H9 (cell line): ENCODE measurements at regions not wholly inside any gene's neighbourhood (a gene's known extent, or its start where the extent isn't known, plus 50 kb on each side); places are given as distances from the start of the nearest gene placed in this dataset.

Source experiments
- DNase-seq: peaks from one replicate; pipeline ENCODE4 v3.0.0-alpha.2; 2017
- H2AFZ ChIP-seq: one replicate; pipeline ENCODE4 v1.6.1; 2013; ENCODE audit warnings: mild to moderate bottlenecking, low read length, control low read depth, moderate library complexity
- H2AK5ac ChIP-seq: 2 replicates; pipeline ENCODE4 v1.6.1; 2013; ENCODE audit warnings: low read length, control low read depth, mixed read lengths; ENCODE audit not compliant: insufficient read length
- H2BK120ac ChIP-seq: one replicate; pipeline ENCODE4 v1.6.1; 2013; ENCODE audit warnings: low read depth, mild to moderate bottlenecking, low read length, control low read depth, inconsistent platforms; ENCODE audit not compliant: poor library complexity, severe bottlenecking
- H2BK12ac ChIP-seq: 2 replicates; pipeline ENCODE4 v1.6.1; 2013; ENCODE audit warnings: low read length, control low read depth, mixed read lengths, low read depth; ENCODE audit not compliant: insufficient read length
- H2BK15ac ChIP-seq: 2 replicates; pipeline ENCODE4 v1.6.1; 2013; ENCODE audit warnings: low read depth, low read length, control low read depth
- H2BK20ac ChIP-seq: one replicate; pipeline ENCODE4 v1.6.1; 2013; ENCODE audit warnings: low read depth, mild to moderate bottlenecking, low read length, control low read depth, inconsistent platforms; ENCODE audit not compliant: poor library complexity, severe bottlenecking
- H2BK5ac ChIP-seq: 2 replicates; pipeline ENCODE4 v1.6.1; 2013; ENCODE audit warnings: low read length, control low read depth, mixed read lengths; ENCODE audit not compliant: insufficient read length
- H3K14ac ChIP-seq: 2 replicates; pipeline ENCODE4 v1.6.1; 2013; ENCODE audit warnings: low read length, control low read depth; ENCODE audit not compliant: insufficient read depth
- H3K18ac ChIP-seq: 2 replicates; pipeline ENCODE4 v1.6.1; 2013; ENCODE audit warnings: low read depth, mild to moderate bottlenecking, mixed read lengths, low read length, control low read depth; ENCODE audit not compliant: insufficient read length
- H3K23ac ChIP-seq: 2 replicates; pipeline ENCODE4 v1.6.1; 2013; ENCODE audit warnings: low read length, control low read depth, mixed read lengths, low read depth; ENCODE audit not compliant: insufficient read length
- H3K23me2 ChIP-seq: 2 replicates; pipeline ENCODE4 v1.6.1; 2013; ENCODE audit warnings: low read depth, mild to moderate bottlenecking, mixed read lengths, low read length, control low read depth; ENCODE audit not compliant: insufficient read length, poor library complexity, severe bottlenecking
- H3K27ac ChIP-seq: 2 replicates; pipeline ENCODE4 v1.5.1; 2013; ENCODE audit warnings: low read length, control low read depth, mixed read lengths, low read depth; ENCODE audit not compliant: insufficient read length
- H3K27me3 ChIP-seq: 2 replicates; pipeline ENCODE4 v1.6.1; 2013; ENCODE audit warnings: low read length, control low read depth, inconsistent platforms; ENCODE audit not compliant: insufficient read depth
- H3K4ac ChIP-seq: 2 replicates; pipeline ENCODE4 v1.6.1; 2013; ENCODE audit warnings: low read depth, mild to moderate bottlenecking, control low read depth, inconsistent platforms, low read length, moderate library complexity
- H3K4me1 ChIP-seq: 2 replicates; pipeline ENCODE4 v1.6.1; 2013; ENCODE audit warnings: low read length, control low read depth, inconsistent platforms; ENCODE audit not compliant: insufficient read depth
- H3K4me2 ChIP-seq: 2 replicates; pipeline ENCODE4 v1.6.1; 2013; ENCODE audit warnings: low read length, control low read depth, mixed read lengths; ENCODE audit not compliant: insufficient read length, insufficient read depth
- H3K56ac ChIP-seq: 2 replicates; pipeline ENCODE4 v1.6.1; 2013; ENCODE audit warnings: low read depth, mild to moderate bottlenecking, mixed read lengths, low read length, control low read depth; ENCODE audit not compliant: insufficient read length
- H3K79me1 ChIP-seq: 2 replicates; pipeline ENCODE4 v1.6.1; 2013; ENCODE audit warnings: low read depth, mild to moderate bottlenecking, moderate library complexity, low read length, control low read depth, inconsistent platforms; ENCODE audit not compliant: insufficient read depth, poor library complexity, severe bottlenecking
- H3K79me2 ChIP-seq: 2 replicates; pipeline ENCODE4 v1.6.1; 2013; ENCODE audit warnings: low read length, control low read depth, inconsistent platforms; ENCODE audit not compliant: insufficient read depth
- H3K9ac ChIP-seq: 2 replicates; pipeline ENCODE4 v1.6.1; 2013; ENCODE audit warnings: low read length, control low read depth, mixed read lengths; ENCODE audit not compliant: insufficient read length; ENCODE audit errors: extremely low read depth
- H3K9me3 ChIP-seq: one replicate; pipeline ENCODE4 v1.6.1; 2013; ENCODE audit warnings: low read depth, low read length, inconsistent platforms; ENCODE audit not compliant: control insufficient read depth
- H3T11ph ChIP-seq: one replicate; pipeline ENCODE4 v1.6.1; 2013; ENCODE audit warnings: mild to moderate bottlenecking, low read length, control low read depth, inconsistent platforms
- H4K20me1 ChIP-seq: one replicate; pipeline ENCODE4 v1.6.1; 2013; ENCODE audit not compliant: control insufficient read depth, insufficient read length, insufficient read depth
- H4K5ac ChIP-seq: 2 replicates; pipeline ENCODE4 v1.6.1; 2013; ENCODE audit warnings: low read depth, mild to moderate bottlenecking, mixed read lengths, low read length, control low read depth; ENCODE audit not compliant: insufficient read length
- H4K8ac ChIP-seq: replicated peaks from 2 replicates; pipeline ENCODE4 v1.6.1; 2013; ENCODE audit warnings: low read length, control low read depth, mixed read lengths, low read depth; ENCODE audit not compliant: insufficient read length
- H4K91ac ChIP-seq: 2 replicates; pipeline ENCODE4 v1.6.1; 2013; ENCODE audit warnings: low read depth, mild to moderate bottlenecking, moderate library complexity, mixed read lengths, low read length, control low read depth; ENCODE audit not compliant: insufficient read length
- H3K27ac Mint-ChIP-seq, 3 experiments: 2 replicates in 2 of 3; 3 replicates in 1 of 3; pipeline ENCODE4 v1.8.0; 2020 to 2021; ENCODE audit warnings: mixed read lengths in 3 of 3, mild to moderate bottlenecking in 1 of 3, moderate library complexity in 1 of 3
- H3K27me3 Mint-ChIP-seq: 2 replicates; pipeline ENCODE4 v1.8.0; 2021; ENCODE audit warnings: low read depth, mild to moderate bottlenecking, moderate library complexity, mixed read lengths
- H3K36me3 Mint-ChIP-seq, 3 experiments: 2 replicates in 2 of 3; 3 replicates in 1 of 3; pipeline ENCODE4 v1.8.0; 2020 to 2021; ENCODE audit warnings: low read depth in 3 of 3, mixed read lengths in 3 of 3; ENCODE audit not compliant: insufficient read depth in 1 of 3
- H3K4me1 Mint-ChIP-seq, 2 experiments: 2 replicates each; pipeline ENCODE4 v1.8.0; 2020; ENCODE audit warnings: mixed read lengths in 2 of 2
- H3K4me3 Mint-ChIP-seq, 2 experiments: 2 replicates in 1 of 2; 3 replicates in 1 of 2; pipeline ENCODE4 v1.8.0; 2020 to 2021; ENCODE audit warnings: mild to moderate bottlenecking in 2 of 2, mixed read lengths in 2 of 2, moderate library complexity in 1 of 2
- H3K9me3 Mint-ChIP-seq, 2 experiments: 2 replicates in 1 of 2; 3 replicates in 1 of 2; pipeline ENCODE4 v1.8.0; 2020; ENCODE audit warnings: mild to moderate bottlenecking in 2 of 2, mixed read lengths in 2 of 2, moderate library complexity in 1 of 2
- CTCF ChIP-seq: fragments of 200-600 bp; sonication (generic); conservative IDR thresholded peaks from 3 replicates; pipeline ENCODE4 v1.8.0; 2021; ENCODE audit warnings: antibody characterized with exemption, mild to moderate bottlenecking

DNA sequence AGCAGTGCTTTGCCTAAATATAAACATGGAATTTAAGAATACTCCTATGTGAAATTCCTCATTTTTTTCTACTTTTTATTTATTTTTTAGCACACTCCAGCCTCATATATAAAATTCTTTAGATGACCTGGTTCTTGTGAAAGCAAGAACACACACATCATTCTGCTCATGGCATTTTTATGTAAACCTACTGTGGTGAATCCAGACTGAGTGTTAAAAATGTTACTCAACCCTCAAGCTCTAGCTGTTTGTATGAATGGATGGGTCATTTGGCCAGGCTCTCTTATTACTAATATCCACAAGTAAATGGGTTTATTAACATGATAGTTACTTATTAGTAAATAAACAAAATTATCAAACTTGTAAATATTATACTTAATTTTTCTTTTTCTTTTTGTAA is 551.7 kb upstream of the LRRN3 start:
- Histone ChIP-seq H4K5ac (no peak overlapping the region), H4K8ac (no peak overlapping the region), H3T11ph (no peak overlapping the region), H3K9ac (no peak overlapping the region), H3K4me2 (no peak overlapping the region), H3K4me1 (no peaks in the 10 kb centered on the region), H4K91ac (no peak overlapping the region), H3K23ac (no peak overlapping the region), H3K14ac (no peak overlapping the region), H3K27ac (no peak overlapping the region), H2BK20ac (no peak overlapping the region), H2BK15ac (no peak overlapping the region), H4K20me1 (no peaks in the 10 kb centered on the region), H2AK5ac (no peak overlapping the region), H2BK120ac (no peak overlapping the region), H3K23me2 (no peaks in the 10 kb centered on the region), H3K9me3 (no peaks in the 10 kb centered on the region), H2BK12ac (no peak overlapping the region), H3K27me3 (no peaks in the 10 kb centered on the region), H2BK5ac (no peak overlapping the region), H3K4ac (no peak overlapping the region), H3K56ac (no peak overlapping the region), H3K18ac (no peak overlapping the region), H3K79me2 (no peaks in the 10 kb centered on the region; the same call in 1 of the 2 replicates), H2AFZ (no peak overlapping the region), H3K79me1 (no peaks in the 10 kb centered on the region)
- no peak for TF ChIP-seq CTCF
- H3K9me3 Mint-ChIP-seq: no peaks in the 10 kb centered on the region
- no peak overlapping the region for H3K4me3 Mint-ChIP-seq
- peaks cover 0 to 6% of the 10 kb centered on the region in 2 experiments; a peak in 1 of 4 replicates for H3K4me1 Mint-ChIP-seq
- DNase-seq: no peak
- no peaks in the 10 kb centered on the region for H3K36me3 Mint-ChIP-seq
- H3K27ac Mint-ChIP-seq: no peak overlapping the region
- peaks cover 3% of the 10 kb centered on the region; the same call in 1 of the 2 replicates for H3K27me3 Mint-ChIP-seq
